CD14-positive monocyte (primary cell): ENCODE measurements at regions not wholly inside any gene's neighbourhood (a gene's known extent, or its start where the extent isn't known, plus 50 kb on each side); places are given as distances from the start of the nearest gene placed in this dataset.

Experiments
- DNase-seq, 3 donors: peaks; one replicate each; pipeline ENCODE4 v3.0.0-alpha.2; 2011 to 2022
- H2AFZ ChIP-seq: 2 replicates; pipeline ENCODE4 v1.6.0; 2012; ENCODE audit warnings: mild to moderate bottlenecking, low read depth, low read length, inconsistent platforms; ENCODE audit not compliant: insufficient read depth, poor library complexity, severe bottlenecking
- H3K27ac ChIP-seq, 2 donors: 1 replicate in 1 of 2; 2 replicates in 1 of 2; pipeline ENCODE4 v1.5.1; 2012 to 2013; ENCODE audit warnings: low read length in 2 of 2, control low read depth in 1 of 2, inconsistent platforms in 1 of 2, low read depth in 1 of 2, mild to moderate bottlenecking in 1 of 2
- H3K27me3 ChIP-seq, 2 donors: one replicate each; pipeline versions ENCODE4 v1.6.0 to v1.6.1; 2011 to 2013; ENCODE audit warnings: low read length in 2 of 2; ENCODE audit not compliant: control insufficient read depth in 2 of 2, insufficient read depth in 2 of 2
- H3K36me3 ChIP-seq, 2 donors: replicated peaks in 1 of 2; 1 replicate in 1 of 2; 2 replicates in 1 of 2; pipeline versions ENCODE4 v1.5.1 to v1.6.1; 2012 to 2013; ENCODE audit warnings: low read length in 2 of 2, control low read depth in 1 of 2, inconsistent platforms in 1 of 2, mild to moderate bottlenecking in 1 of 2; ENCODE audit not compliant: insufficient read depth in 2 of 2, control insufficient read depth in 1 of 2
- H3K4me1 ChIP-seq, 2 donors: 1 replicate in 1 of 2; 2 replicates in 1 of 2; pipeline versions ENCODE4 v1.5.1 to v1.6.1; 2012 to 2013; ENCODE audit warnings: low read length in 2 of 2, control low read depth in 1 of 2, inconsistent platforms in 1 of 2, mild to moderate bottlenecking in 1 of 2, moderate library complexity in 1 of 2; ENCODE audit not compliant: insufficient read depth in 2 of 2, control insufficient read depth in 1 of 2
- H3K4me2 ChIP-seq: replicated peaks from 2 replicates; pipeline ENCODE3; 2012; ENCODE audit warnings: low read length, moderate library complexity, mild to moderate bottlenecking; ENCODE audit not compliant: poor library complexity, severe bottlenecking; ENCODE audit errors: extremely low read depth
- H3K4me3 ChIP-seq, 3 experiments: fragments of 200-600 bp in 1 of 3; sonication (generic) in 1 of 3; replicated peaks in 1 of 3; 1 replicate in 2 of 3; 2 replicates in 1 of 3; pipeline ENCODE4 v1.5.1; 2011 to 2013; ENCODE audit warnings: low read length in 3 of 3, mild to moderate bottlenecking in 3 of 3, control low read depth in 2 of 3, low read depth in 2 of 3, inconsistent platforms in 1 of 3, moderate library complexity in 1 of 3
- H3K79me2 ChIP-seq: 2 replicates; pipeline ENCODE4 v1.6.0; 2012; ENCODE audit warnings: mild to moderate bottlenecking, control low read depth, inconsistent platforms, low read length, moderate library complexity; ENCODE audit not compliant: insufficient read depth
- H3K9ac ChIP-seq: 2 replicates; pipeline ENCODE4 v1.6.0; 2017; ENCODE audit warnings: low read length, mild to moderate bottlenecking; ENCODE audit not compliant: insufficient read depth, poor library complexity, severe bottlenecking
- H3K9me3 ChIP-seq, 2 donors: replicated peaks in 1 of 2; 1 replicate in 1 of 2; 2 replicates in 1 of 2; pipeline versions ENCODE4 v1.5.1 to v1.6.1; 2012 to 2013; ENCODE audit warnings: low read length in 2 of 2, control low read depth in 1 of 2; ENCODE audit not compliant: control insufficient read depth in 1 of 2, insufficient read depth in 1 of 2
- H4K20me1 ChIP-seq: 2 replicates; pipeline ENCODE4 v1.6.0; 2012; ENCODE audit warnings: mild to moderate bottlenecking, low read length, control low read depth, moderate library complexity; ENCODE audit not compliant: insufficient read depth
- H3K27ac Mint-ChIP-seq, 7 donors: one replicate each; pipeline ENCODE4 v1.8.0; 2020; ENCODE audit warnings: mild to moderate bottlenecking in 7 of 7, mixed read lengths in 7 of 7, moderate library complexity in 6 of 7, inconsistent platforms in 2 of 7
- H3K27me3 Mint-ChIP-seq, 3 donors: one replicate each; pipeline ENCODE4 v1.8.0; 2021 to 2022; ENCODE audit warnings: low read depth in 3 of 3, mild to moderate bottlenecking in 3 of 3, mixed read lengths in 3 of 3, moderate library complexity in 3 of 3, inconsistent platforms in 1 of 3
- H3K36me3 Mint-ChIP-seq, 2 donors: one replicate each; pipeline ENCODE4 v1.8.0; 2020; ENCODE audit warnings: mixed read lengths in 2 of 2, inconsistent platforms in 1 of 2, mild to moderate bottlenecking in 1 of 2
- H3K4me1 Mint-ChIP-seq: one replicate; pipeline ENCODE4 v1.8.0; 2020; ENCODE audit warnings: mild to moderate bottlenecking, mixed read lengths
- H3K4me3 Mint-ChIP-seq, 2 donors: one replicate each; pipeline ENCODE4 v1.8.0; 2020; ENCODE audit warnings: mild to moderate bottlenecking in 2 of 2, mixed read lengths in 2 of 2, moderate library complexity in 1 of 2
- H3K9me3 Mint-ChIP-seq, 7 donors: one replicate each; pipeline ENCODE4 v1.8.0; 2020 to 2022; ENCODE audit warnings: mixed read lengths in 7 of 7, mild to moderate bottlenecking in 6 of 7, moderate library complexity in 6 of 7, inconsistent platforms in 2 of 7
- WGBS: methylation state at CpG from one replicate; pipeline ENCODE4 v1.1.5; 2013; ENCODE audit warnings: missing lambda C conversion rate; ENCODE audit not compliant: insufficient coverage; 5-methylcytosine and 5-hydroxymethylcytosine counted together
- intact Hi-C, 2 donors: fragments of 100-400 bp; cut with micrococcal nuclease; formaldehyde crosslinking; loops; one replicate each; pipeline versions ENCODE4 v1.15.0 to v1.15.1; 2023
- TF ChIP-seq, protein P1 (sequence below): fragments of 200-600 bp; IDR thresholded peaks from one replicate; pipeline ENCODE4 v1.8.0; 2022; ENCODE audit warnings: antibody characterized with exemption, mild to moderate bottlenecking

DNA sequence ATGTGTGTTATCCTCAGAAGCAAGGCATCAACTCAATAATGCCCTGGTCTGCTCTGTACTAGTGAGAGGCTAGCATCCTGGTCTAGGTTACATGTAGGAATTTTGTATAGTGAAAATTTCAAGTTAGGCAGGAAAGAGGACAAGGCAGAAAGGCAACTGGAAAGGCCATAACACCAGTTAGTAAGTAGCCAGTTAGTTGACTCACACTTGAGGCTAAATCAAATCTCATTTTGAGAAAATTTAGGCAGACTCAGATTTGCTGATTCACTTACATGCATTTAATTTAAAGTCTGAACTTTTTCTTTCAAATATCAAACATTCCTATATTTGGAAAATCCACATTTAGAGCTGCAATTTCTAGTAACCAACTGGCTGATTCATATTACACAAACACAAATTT is 184.5 kb upstream of the TCF21 start:
- Histone ChIP-seq H4K20me1 (no peaks in the 10 kb centered on the region), H3K27me3 (peaks cover 0 to 2% of the 10 kb centered on the region in 2 donors), H3K4me2 (no peak overlapping the region), H3K9me3 (no peaks in the 10 kb centered on the region), H2AFZ (no peak overlapping the region), H3K79me2 (no peaks in the 10 kb centered on the region), H3K27ac (no peak overlapping the region), H3K4me3 (no peak overlapping the region), H3K36me3 (no peaks in the 10 kb centered on the region), H3K4me1 (no peaks in the 10 kb centered on the region), H3K9ac (no peak overlapping the region)
- TF ChIP-seq, protein P1, sequence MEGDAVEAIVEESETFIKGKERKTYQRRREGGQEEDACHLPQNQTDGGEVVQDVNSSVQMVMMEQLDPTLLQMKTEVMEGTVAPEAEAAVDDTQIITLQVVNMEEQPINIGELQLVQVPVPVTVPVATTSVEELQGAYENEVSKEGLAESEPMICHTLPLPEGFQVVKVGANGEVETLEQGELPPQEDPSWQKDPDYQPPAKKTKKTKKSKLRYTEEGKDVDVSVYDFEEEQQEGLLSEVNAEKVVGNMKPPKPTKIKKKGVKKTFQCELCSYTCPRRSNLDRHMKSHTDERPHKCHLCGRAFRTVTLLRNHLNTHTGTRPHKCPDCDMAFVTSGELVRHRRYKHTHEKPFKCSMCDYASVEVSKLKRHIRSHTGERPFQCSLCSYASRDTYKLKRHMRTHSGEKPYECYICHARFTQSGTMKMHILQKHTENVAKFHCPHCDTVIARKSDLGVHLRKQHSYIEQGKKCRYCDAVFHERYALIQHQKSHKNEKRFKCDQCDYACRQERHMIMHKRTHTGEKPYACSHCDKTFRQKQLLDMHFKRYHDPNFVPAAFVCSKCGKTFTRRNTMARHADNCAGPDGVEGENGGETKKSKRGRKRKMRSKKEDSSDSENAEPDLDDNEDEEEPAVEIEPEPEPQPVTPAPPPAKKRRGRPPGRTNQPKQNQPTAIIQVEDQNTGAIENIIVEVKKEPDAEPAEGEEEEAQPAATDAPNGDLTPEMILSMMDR = no peak
- Mint-ChIP-seq H3K4me3 (no peak overlapping the region), H3K4me1 (no peaks in the 10 kb centered on the region), H3K36me3 (no peaks in the 10 kb centered on the region), H3K27ac (no peak overlapping the region), H3K9me3 (peaks cover 0 to 13% (median 4%) of the 10 kb centered on the region in 7 donors), H3K27me3 (peaks cover 5 to 8% (median 6%) of the 10 kb centered on the region in 3 donors)
- intact Hi-C loops = no loop called here
- DNase-seq = no peak

DNA sequence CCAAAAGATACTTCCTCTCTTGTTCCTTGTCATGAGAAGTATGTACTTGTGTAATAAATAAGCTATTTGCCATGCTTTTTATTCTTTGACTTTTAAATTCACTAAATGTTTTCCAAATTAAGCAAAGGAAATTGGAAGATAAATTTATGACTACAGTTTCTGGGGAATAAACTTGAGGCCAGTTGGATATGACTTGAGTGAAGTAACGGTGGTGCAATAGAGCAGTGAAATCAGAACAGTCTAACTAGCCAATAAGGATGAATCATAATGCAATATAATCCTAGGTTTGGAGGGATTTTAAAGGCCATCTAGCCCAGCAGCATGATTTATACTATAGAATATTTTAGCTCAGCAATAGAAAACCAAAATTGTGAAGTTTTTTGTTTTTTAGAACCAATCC is 183.8 kb upstream of the TCF21 start:
- intact Hi-C loops = no loop called here
- H3K4me3 ChIP-seq = no peak overlapping the region
- no peak overlapping the region for H3K27ac Mint-ChIP-seq
- H3K79me2 ChIP-seq = no peaks in the 10 kb centered on the region
- no peak overlapping the region for H3K9ac ChIP-seq
- H3K4me3 Mint-ChIP-seq = no peak overlapping the region
- H3K4me1 ChIP-seq = no peaks in the 10 kb centered on the region
- H2AFZ ChIP-seq = no peak overlapping the region
- no CpG with 5 or more reads among the region's 1 CpG for WGBS
- TF ChIP-seq, protein P1 = no peak
- H3K4me2 ChIP-seq = no peak overlapping the region
- H3K9me3 Mint-ChIP-seq = peaks cover 0 to 9% (median 4%) of the 10 kb centered on the region in 7 donors
- no peaks in the 10 kb centered on the region for H4K20me1 ChIP-seq
- H3K9me3 ChIP-seq = no peaks in the 10 kb centered on the region
- H3K27me3 ChIP-seq = peaks cover 0 to 2% of the 10 kb centered on the region in 2 donors
- H3K27ac ChIP-seq = no peak overlapping the region
- H3K27me3 Mint-ChIP-seq = peaks cover 5 to 8% (median 6%) of the 10 kb centered on the region in 3 donors
- no peak for DNase-seq
- no peaks in the 10 kb centered on the region for H3K36me3 Mint-ChIP-seq
- no peaks in the 10 kb centered on the region for H3K36me3 ChIP-seq
- no peaks in the 10 kb centered on the region for H3K4me1 Mint-ChIP-seq
